Upper lobe of left lung (tissue), 4 donors: ENCODE measurements at regions not wholly inside any gene's neighbourhood (a gene's known extent, or its start where the extent isn't known, plus 50 kb on each side); places are given as distances from the start of the nearest gene placed in this dataset.

ENCODE experiments used
- EP300 ChIP-seq, 4 donors: sonication (generic); formaldehyde crosslinking; IDR thresholded peaks; one replicate each; pipeline ENCODE4 v1.5.1; 2017; ENCODE audit warnings: antibody characterized with exemption in 4 of 4, control low read depth in 2 of 4
- POLR2A ChIP-seq, 4 donors: fragments of 450-650 bp; IDR thresholded peaks; one replicate each; pipeline ENCODE4 v1.5.1; 2016 to 2017; ENCODE audit warnings: antibody characterized with exemption in 4 of 4, mild to moderate bottlenecking in 2 of 4
- POLR2AphosphoS5 ChIP-seq, 2 donors: sonication (generic); formaldehyde crosslinking; IDR thresholded peaks; one replicate each; pipeline ENCODE4 v1.5.1; 2017; ENCODE audit warnings: antibody characterized with exemption in 2 of 2
- TF ChIP-seq, protein P1 (sequence below), 6 experiments: fragments of 450-650 bp in 4 of 6; fragments of 200-600 bp in 2 of 6; sonication (generic) in 2 of 6; IDR thresholded peaks; one replicate each; pipeline ENCODE4 v1.5.1; 2016 to 2019; ENCODE audit warnings: antibody characterized with exemption in 6 of 6

DNA sequence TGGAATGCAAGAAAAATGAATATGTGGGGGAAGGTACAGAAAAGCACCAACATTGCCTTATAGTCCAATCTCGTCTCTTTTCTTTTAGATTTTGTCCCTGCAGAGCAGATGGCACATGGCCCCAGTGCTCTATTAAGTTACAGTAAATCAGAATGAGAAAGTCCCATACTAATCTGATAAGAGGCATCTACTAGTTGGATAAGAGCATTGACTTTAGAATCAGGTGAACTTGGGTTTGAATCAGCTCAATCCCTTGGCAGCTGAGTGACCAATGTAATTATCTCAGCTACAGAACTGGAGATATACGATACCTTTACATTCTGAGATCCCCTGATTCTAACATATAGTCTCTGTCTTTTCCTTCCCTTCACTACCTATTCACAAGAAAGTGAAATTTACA is 54.8 kb upstream of the PDE1A start:
- TF ChIP-seq, protein P1, sequence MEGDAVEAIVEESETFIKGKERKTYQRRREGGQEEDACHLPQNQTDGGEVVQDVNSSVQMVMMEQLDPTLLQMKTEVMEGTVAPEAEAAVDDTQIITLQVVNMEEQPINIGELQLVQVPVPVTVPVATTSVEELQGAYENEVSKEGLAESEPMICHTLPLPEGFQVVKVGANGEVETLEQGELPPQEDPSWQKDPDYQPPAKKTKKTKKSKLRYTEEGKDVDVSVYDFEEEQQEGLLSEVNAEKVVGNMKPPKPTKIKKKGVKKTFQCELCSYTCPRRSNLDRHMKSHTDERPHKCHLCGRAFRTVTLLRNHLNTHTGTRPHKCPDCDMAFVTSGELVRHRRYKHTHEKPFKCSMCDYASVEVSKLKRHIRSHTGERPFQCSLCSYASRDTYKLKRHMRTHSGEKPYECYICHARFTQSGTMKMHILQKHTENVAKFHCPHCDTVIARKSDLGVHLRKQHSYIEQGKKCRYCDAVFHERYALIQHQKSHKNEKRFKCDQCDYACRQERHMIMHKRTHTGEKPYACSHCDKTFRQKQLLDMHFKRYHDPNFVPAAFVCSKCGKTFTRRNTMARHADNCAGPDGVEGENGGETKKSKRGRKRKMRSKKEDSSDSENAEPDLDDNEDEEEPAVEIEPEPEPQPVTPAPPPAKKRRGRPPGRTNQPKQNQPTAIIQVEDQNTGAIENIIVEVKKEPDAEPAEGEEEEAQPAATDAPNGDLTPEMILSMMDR (IDR thresholded peaks at IDR 0.05) = no peak
- TF ChIP-seq POLR2A (IDR thresholded peaks at IDR 0.05) = no peak
- TF ChIP-seq EP300 (IDR thresholded peaks at IDR 0.05) = no peak
- TF ChIP-seq POLR2AphosphoS5 (IDR thresholded peaks at IDR 0.05) = no peak
